Hematopoietic multipotent progenitor cell treated with erythropoietin and hydrocortisone succinate and interleukin-3 and kit ligand, for 6 days (in vitro differentiated cells): ENCODE measurements at regions not wholly inside any gene's neighbourhood (a gene's known extent, or its start where the extent isn't known, plus 50 kb on each side); places are given as distances from the start of the nearest gene placed in this dataset.
A peak's percentile ranks its signal among the peaks of the same experiment; 100 is the strongest.
"Not testable (repeated sequence)": the region's sequence is repeated elsewhere in the genome, so short reads cannot be mapped to it uniquely, and the experiment has no call there.

Source experiments
- DNase-seq: peaks from one replicate; pipeline ENCODE4 v3.0.0-alpha.2; 2015

GRCh38 chr4:175281894-175282293, 363.7 kb downstream of the ADAM29 start:
- DNase-seq = no peak

- no peak for DNase-seq
These were observed 364.2 kb downstream of the ADAM29 start for GRCh38 chr4:175282407-175282806.

GRCh38 chr4:175290401-175290800, 372.2 kb downstream of the ADAM29 start:
- DNase-seq = no peak

- DNase-seq = no peak
These were observed 379.9 kb downstream of the ADAM29 start for GRCh38 chr4:175297965-175298565.

GRCh38 chr4:175306436-175306835, 388.3 kb downstream of the ADAM29 start:
- DNase-seq = no peak

- no peak for DNase-seq
These were observed 389.2 kb downstream of the ADAM29 start for GRCh38 chr4:175307326-175307725.

GRCh38 chr4:175308236-175308635, 390.1 kb downstream of the ADAM29 start:
- DNase-seq = no peak

- no peak for DNase-seq
These were observed 390.9 kb downstream of the ADAM29 start for GRCh38 chr4:175309041-175309440.

- no peak for DNase-seq
These were observed 407.1 kb downstream of the ADAM29 start for GRCh38 chr4:175325230-175325629.

GRCh38 chr4:175326796-175327195, 408.6 kb downstream of the ADAM29 start:
- DNase-seq = no peak

GRCh38 chr4:175330236-175330635, 412.1 kb downstream of the ADAM29 start:
- DNase-seq = no peak

GRCh38 chr4:175330652-175331051, 412.5 kb downstream of the ADAM29 start:
- DNase-seq = peak; percentile 1

GRCh38 chr4:175335331-175335730, 417.2 kb downstream of the ADAM29 start:
- DNase-seq = no peak

GRCh38 chr4:175336570-175336969, 418.4 kb downstream of the ADAM29 start:
- DNase-seq = not testable (repeated sequence)

- DNase-seq = no peak
These were observed 421.0 kb downstream of the ADAM29 start for GRCh38 chr4:175339100-175339707.

GRCh38 chr4:175341203-175341755, 423.1 kb downstream of the ADAM29 start:
- DNase-seq = no peak

GRCh38 chr4:175346376-175346775, 428.2 kb downstream of the ADAM29 start:
- no peak for DNase-seq

GRCh38 chr4:175350246-175350645, 432.1 kb downstream of the ADAM29 start:
- DNase-seq = no peak

- no peak for DNase-seq
These were observed 433.3 kb downstream of the ADAM29 start for GRCh38 chr4:175351473-175351872.

- DNase-seq = no peak
These were observed 443.0 kb downstream of the GPM6A start for GRCh38 chr4:175369087-175369486.

GRCh38 chr4:175371091-175371490, 441.0 kb downstream of the GPM6A start:
- no peak for DNase-seq

- no peak for DNase-seq
These were observed 439.0 kb downstream of the GPM6A start for GRCh38 chr4:175373031-175373430.

- no peak for DNase-seq
These were observed 437.6 kb downstream of the GPM6A start for GRCh38 chr4:175374459-175374858.

GRCh38 chr4:175376287-175376977, 435.6 kb downstream of the GPM6A start:
- no peak for DNase-seq
